NCI-H460 (cell line): ENCODE measurements at regions not wholly inside any gene's neighbourhood (a gene's known extent, or its start where the extent isn't known, plus 50 kb on each side); places are given as distances from the start of the nearest gene placed in this dataset.

Source experiments
- DNase-seq: peaks from one replicate; pipeline ENCODE4 v3.0.0-alpha.2; 2016; ENCODE audit warnings: low read depth; ENCODE audit errors: extremely low read depth

DNA sequence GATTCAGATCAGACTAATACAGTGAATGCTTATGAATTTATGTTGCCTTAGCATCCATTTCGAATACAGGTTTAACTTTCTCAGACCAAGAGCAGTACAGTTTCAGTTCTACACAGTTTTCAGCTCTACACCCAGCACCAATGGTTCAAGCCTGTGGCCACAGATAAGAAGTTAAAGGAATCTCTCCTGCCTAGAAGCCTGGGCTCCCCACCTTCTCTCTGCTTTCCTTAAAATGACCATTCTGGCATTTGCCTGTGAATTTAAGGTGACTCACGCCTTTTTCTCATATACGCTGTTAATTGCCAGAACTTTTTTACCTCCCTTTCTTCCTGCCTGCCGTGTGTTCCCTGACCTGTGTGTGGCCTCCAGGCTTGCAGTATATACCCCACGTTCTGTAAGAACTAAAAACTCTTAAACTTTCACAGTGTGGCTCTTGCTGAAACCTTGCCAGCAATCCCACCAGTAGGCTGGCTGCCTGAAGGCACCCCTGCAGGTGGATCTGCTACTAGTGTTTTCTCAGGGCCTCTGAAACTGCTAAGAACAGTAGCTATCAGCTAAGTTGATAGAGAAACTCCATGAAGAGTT is 692.8 kb upstream of the CDH18 start:
- no peak for DNase-seq

- DNase-seq, result peak; percentile 89
These were observed 690.9 kb upstream of the CDH18 start for GRCh38 chr5:20678814-20679298.

DNA sequence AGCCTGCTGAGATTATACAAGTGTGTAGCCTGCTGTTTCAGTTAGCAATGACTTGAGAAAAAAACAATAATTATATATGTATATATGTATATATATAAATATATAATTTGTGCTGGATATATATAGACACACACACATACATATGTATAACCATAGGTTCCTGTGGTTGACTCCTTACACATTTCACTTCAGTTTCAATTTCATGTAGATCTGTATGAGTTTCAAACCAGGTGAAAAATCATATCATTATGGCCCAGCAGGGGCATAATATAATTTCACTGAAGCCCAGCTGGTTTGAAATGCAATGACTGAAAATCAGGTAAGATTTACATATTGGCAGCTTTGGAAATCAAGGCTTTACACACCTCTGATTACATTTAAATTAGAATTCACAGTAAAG is 690.4 kb upstream of the CDH18 start:
- DNase-seq, result no peak

DNA sequence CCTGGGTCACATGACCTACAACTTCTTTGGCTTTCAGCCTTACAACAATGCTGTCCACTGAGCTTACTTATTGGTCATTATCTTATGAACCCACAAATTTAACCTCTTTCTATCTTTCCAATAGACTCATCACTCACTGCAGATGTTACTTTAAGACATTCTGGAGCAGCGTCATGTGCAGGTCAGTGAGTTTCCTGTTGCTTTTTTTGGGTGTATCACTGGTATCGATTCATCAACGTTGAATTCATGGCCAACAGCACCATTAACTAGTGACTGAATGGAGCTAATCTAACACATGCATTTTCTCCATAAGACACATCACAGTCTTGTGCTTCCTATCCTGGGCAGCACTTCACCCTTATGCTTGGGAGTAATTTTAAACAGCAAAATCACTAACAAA is 672.6 kb upstream of the CDH18 start:
- no peak for DNase-seq

DNA sequence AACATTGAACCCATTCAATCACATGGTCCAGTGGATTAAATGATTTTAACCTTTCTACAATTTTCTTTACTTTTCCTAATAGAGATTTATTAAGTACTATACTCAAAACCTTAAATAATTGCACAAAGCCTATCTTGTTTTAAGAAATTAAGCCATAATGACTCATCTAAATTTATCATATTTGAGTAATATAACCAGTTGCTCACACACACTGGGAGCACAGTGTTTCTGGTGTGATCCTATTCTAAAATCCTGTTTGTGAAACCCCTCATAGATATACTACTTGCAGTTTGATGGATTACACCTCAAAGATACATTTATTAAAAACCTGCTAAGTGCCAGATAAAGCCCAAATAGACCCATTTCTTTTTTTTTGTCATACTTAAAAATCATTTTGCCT is 668.3 kb upstream of the CDH18 start:
- DNase-seq, result no peak

DNA sequence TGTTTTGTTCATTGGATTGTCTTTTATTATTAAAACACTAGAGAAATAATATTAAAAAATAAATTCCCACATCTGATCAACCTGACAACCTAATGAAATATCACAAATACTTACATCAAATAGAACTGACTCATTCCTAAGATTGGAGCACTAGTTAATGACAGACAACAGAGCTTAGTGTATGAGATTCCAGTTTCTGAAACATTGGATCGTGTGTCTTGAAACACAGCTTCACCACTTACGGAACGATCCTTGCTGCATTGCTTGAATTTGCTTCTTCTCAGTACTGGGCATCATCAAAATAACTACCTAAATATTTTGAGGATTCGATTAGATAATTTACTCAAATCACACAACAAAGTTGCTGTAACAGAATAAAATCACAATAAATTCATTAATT is 667.2 kb upstream of the CDH18 start:
- DNase-seq, result no peak

- DNase-seq, result no peak
These were observed 666.7 kb upstream of the CDH18 start for GRCh38 chr5:20654746-20655145.

DNA sequence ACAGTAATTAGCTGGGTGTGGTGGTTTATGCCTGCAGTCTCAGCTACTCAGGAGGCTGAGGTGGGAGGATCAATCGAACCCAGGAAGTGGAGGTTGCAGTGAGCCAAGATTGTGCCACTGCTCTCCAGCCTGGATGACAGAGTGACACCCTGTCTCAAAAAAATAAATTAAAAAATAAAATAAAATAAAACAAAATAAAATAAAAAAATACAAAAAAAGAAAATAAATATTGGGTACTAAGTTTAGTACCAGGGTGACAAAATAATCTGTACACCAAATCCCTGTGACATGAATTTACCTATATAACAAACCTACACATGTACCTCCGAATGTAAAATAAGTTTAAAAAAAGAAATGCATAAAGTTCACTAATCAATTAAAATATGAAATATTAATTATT is 666.0 kb upstream of the CDH18 start:
- DNase-seq, result no peak

DNA sequence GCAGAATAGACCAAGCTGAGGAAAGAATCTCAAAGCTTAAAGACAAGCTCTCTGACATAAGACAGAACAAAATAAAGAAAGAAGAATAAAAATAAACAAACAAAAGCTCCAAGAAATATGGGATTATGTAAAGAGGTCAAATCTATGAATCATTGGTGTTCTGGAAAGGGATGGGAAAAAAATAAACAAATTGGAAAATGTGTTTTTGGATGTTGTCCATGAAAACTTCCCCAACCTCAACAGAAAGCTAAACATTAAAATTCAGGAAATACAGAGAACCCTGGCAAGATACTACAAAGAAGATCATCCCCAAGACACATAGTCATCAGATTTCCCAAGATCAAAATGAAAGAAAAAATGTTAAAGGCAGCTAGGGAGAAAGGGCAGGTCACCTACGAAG is 662.0 kb upstream of the CDH18 start:
- DNase-seq, result no peak

GRCh38 chr5:20648981-20649380 is 661.0 kb upstream of the CDH18 start:
- DNase-seq, result no peak

DNA sequence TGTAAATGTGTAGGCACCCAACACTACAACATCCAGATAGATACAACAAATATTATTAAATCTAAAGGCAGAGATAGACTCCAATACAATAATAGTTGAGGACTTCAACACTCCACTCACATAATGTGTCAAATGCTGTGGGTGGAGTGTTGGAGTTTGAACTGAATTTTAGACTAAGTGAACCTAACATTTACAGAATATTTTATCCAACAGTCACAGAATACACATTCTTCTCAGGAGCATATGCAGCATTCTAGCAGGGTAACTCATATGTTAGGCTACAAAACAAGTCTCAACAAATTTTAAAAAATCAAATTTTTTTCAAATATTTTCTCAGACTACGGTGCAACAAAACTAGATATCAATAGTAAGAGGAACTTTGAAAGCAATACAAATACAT is 648.7 kb upstream of the CDH18 start:
- no peak for DNase-seq

DNA sequence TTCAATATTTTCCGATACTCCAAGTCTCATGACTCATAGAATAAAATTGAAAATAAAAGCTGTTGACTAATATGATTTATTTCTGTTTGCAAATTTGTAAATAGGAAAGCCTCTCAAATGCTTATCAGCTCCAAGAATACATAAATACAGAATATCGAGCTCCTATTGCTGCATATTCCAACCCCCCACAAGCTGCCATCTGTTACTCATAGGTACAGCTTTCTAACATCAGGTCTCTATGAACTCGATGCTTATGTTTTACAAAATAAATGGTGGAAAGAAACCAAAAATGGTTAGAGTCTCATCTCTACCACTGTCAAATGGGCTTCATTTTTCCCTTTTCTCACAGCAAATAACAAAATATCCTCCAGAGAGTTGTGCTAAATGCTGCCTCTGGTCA is 631.6 kb upstream of the CDH18 start:
- DNase-seq, result no peak

DNA sequence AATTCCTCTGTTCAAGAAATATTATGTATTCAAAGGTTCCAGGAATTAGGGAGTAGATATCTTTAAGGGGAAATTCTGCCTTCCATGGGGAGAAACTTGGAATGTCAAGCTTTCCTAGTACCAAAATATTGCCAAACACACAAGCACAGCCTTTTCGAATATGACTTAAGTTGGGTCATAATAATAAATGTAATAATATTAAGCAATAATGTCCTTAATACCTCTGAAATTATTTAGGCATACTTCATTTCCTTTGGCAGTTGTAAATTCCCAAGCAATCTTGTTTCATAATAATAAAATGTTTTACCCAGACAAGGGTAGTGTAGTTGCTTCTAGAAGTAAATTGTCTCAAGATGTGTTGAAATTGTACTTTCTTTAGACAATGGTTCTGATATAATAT is 630.3 kb upstream of the CDH18 start:
- DNase-seq, result no peak

DNA sequence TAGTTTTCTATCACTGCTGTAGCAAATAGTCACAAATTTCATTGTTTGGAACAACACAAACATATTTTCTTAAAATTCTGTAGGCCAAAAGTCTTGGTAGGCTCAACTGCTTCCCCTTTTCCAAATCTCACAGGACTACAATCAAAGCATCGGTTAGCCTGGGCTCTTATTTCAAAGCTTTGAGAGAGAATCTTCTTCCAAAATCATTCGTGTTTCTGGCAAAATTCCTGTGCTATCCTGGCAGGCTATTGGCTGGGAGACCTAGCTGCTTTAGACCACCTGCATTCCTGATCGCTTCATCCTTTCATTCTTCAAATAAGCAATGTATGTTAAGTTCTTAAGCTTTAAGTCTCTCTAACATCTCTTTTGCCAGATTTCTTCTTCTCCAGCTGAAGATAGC is 629.8 kb upstream of the CDH18 start:
- DNase-seq, result no peak

GRCh38 chr5:20615888-20616563 is 628.0 kb upstream of the CDH18 start:
- DNase-seq, result no peak

- DNase-seq, result no peak
These were observed 623.6 kb upstream of the CDH18 start for GRCh38 chr5:20611620-20612019.

DNA sequence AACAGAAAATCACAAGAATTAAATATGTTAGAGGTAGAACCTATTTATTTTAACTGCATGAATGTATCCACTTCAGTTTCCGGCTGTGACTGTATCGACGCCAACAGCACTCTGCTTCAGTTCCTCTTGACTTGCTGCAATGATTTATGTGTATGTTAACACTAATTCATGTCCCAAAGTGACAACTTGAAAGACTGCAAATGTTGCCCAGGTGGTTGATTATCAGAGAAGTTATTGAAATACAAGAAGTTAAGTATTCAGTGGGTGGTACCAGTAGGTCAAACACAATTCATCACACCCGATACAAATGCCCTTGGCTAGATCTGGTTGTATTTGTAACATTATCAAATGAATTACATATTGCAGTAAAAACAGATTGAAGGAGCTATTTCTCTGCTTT is 622.7 kb upstream of the CDH18 start:
- no peak for DNase-seq

- DNase-seq, result no peak
These were observed 621.1 kb upstream of the CDH18 start for GRCh38 chr5:20609126-20609525.

DNA sequence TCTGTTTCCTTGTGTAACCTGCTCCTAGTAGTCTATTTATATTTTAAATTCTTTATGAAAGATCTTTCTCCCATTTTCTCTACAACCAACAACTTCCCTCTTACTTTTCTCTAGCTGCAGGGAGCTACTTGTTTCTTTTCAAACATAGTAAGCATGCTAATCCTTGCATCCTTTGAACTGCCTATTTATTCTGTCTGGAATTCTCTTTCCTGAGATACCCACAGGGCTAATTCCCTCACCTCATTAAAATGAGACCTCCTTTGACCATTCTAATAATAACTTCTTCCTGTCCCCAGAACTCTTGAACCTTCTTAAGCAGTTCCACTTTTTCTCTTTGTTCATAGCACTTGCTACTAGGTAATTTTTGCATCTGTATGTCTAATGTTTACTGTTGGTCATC is 620.6 kb upstream of the CDH18 start:
- DNase-seq, result no peak

DNA sequence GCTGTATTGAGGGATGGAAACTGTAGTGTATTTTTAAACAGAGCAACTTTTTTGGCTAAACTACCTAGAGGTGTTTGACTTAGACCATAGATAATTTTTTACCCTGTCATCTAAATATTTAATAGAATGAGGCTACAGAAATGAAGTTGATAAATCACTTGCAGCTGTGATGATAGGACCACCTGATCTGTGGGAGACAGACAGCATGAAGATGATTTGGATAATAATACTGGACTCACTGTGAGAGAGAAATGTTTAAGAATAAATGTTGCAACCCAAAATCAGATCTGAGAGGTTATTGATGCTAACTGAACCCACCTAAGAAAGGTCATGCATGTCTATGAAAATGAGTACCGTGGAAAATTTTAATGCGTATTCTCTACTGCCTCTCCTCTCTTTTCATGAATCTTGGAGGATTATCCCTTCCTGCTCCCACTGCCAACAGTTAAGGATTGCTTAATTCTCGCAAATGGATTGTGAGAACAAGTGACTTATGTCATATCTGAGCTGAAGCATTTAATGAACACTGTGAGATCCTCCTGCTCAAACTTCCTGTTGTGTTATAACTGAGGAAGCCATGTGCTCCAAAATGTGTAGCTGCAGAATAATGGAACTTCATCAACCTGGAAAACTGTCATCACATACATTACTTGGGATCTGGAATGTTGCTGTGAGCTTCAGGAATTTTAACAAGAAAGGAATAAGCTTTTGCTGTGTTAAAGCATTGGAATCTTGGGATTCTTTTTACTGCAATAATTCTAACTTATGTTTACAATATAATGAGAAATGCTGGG is 617.9 kb upstream of the CDH18 start:
- DNase-seq, result no peak

DNA sequence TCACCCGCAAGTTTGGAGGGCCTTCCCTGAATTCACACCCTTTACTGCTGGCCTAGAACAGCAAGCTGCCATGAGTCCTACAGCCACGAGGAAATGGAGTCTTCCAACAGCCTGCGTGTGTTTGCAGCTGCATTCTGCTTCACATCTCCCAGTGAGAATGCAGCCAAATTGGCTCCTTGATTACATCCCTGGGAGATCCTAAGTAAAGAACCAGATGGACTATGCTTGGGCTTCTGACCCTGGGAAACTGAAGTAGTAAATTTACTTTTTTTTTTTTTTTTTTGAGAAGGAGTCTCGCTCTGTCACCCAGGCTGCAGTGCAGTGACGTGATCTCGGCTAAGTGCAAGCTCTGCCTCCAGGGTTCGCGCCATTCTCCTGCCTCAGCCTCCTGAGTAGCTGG is 617.0 kb upstream of the CDH18 start:
- no peak for DNase-seq

GRCh38 chr5:20601678-20602100 is 613.7 kb upstream of the CDH18 start:
- DNase-seq, result peak; percentile 56
